ENCODE measurements at regions not wholly inside any gene's neighbourhood (a gene's known extent, or its start where the extent isn't known, plus 50 kb on each side); places are given as distances from the start of the nearest gene placed in this dataset.
"Not testable (repeated sequence)": the region's sequence is repeated elsewhere in the genome, so short reads cannot be mapped to it uniquely, and the experiment has no call there.

GRCh38 chr18:46215902-46216723, 111.9 kb downstream of the HAUS1 start:
- no peak overlapping the region for H3K4me3 ChIP-seq (ENCODE audit: low read depth, low read length)
- TF ChIP-seq CTCF (IDR thresholded peaks at IDR 0.05; ENCODE audit: borderline replicate concordance, insufficient read depth, low read depth, low read length) = no peak

DNA sequence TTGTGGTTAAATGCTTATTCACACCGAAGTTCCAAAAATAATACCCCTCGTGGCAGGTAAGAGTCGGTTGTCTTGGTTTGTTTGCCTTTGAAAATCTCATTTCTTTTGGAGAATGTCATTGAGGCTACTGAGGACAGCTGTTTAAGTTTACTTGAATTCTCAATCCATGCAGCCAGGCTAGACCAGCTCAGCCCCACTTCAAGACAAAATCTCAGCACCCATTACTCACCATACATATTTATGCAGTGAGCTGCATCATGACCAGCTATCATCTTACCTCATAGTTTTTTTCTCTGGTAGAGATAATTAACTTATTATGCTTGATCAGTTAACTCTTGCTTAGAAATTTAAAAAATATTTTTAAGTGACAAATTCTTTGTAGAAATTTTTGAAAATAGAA, 115.9 kb downstream of the HAUS1 start:
- TF ChIP-seq CTCF (IDR thresholded peaks at IDR 0.05; ENCODE audit: borderline replicate concordance, insufficient read depth, low read depth, low read length) = no peak
- no peak overlapping the region for H3K4me3 ChIP-seq (ENCODE audit: low read depth, low read length)

- no peak overlapping the region for H3K4me3 ChIP-seq (ENCODE audit: low read depth, low read length)
- no peak for TF ChIP-seq CTCF (IDR thresholded peaks at IDR 0.05; ENCODE audit: borderline replicate concordance, insufficient read depth, low read depth, low read length)
Measured at GRCh38 chr18:46222093-46222492, 117.9 kb downstream of the HAUS1 start.

DNA sequence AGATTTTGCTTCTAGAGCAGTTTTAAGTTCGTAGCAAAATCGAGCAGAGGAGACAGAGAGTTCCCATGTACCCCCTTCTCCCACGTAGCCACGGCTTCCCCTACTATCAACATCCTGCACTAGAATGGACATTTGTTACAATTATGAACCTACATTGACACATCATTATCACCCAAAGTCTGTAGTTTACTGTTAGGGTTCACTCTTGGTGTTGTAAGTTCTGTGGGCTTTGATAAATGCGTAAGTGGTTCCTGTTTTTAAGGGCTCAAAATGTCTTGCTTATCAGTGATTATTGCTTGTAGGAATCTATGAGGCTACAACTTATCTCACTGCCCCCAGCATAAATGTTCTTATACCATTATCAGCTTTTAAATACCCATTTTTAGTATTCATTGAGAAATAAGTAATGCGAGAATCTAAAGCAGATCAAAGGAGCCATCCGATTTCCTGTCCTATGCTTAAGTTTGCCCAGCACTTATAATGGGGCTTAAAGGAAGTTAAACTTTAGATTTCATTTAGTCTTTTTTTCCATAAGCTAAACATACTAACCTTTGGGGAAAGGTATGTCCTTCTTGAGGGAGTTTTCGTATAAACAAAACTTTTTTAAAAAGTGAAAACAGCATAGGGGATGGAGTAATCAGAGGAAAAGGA, 118.7 kb downstream of the HAUS1 start:
- TF ChIP-seq CTCF (IDR thresholded peaks at IDR 0.05; ENCODE audit: borderline replicate concordance, insufficient read depth, low read depth, low read length) = no peak

DNA sequence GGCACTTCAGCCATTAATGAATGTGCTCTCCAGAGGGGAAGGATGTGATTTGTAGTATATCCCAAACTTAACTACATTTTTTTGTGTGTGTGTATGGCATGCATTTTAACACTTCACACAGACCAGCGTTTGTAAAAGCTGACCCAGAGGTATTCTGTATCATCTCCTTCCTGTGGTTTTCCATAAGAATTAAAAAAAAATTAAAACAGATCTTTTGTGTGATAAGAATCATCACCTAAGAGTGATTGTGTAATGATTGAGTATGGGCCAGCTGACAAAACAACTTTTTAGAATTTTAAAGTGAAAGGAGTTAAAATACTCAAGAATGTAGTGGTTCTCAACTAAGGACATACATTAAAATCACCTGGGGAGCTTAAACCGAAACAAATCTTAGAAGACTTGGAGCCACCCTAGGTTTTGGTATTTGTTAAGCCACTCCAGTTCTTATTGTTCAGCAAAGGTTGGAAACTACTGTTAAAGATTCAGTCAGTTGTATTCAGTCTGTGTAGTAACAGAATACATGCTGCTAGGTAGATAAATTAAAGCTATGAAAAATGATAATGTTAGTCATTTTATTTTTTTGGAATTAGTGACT, 120.1 kb downstream of the HAUS1 start:
- TF ChIP-seq CTCF (IDR thresholded peaks at IDR 0.05; ENCODE audit: borderline replicate concordance, insufficient read depth, low read depth, low read length) = no peak

More for the DNA sequence above, 118.7 kb downstream of the HAUS1 start:
- no peak overlapping the region for H3K4me3 ChIP-seq (ENCODE audit: low read depth, low read length)

DNA sequence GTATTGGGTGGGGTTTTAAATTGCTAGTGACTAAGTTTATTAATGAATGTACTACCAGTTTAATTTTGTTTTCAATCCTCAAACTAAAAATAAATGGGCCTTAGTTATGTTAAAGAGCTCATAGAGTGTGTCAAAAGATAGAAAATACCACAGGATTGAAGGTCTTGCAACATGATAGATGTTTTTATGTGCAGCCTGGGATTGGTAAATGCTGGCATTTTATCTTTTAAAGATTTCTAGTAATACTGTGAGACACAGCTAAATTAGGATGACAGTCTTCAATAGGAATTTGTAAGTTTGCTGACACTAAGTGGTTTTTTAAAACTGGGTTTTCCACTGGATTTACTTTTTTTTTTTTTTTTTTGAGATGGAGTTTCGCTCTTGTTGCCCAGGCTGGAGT, 122.3 kb downstream of the HAUS1 start:
- no peak for TF ChIP-seq CTCF (IDR thresholded peaks at IDR 0.05; ENCODE audit: borderline replicate concordance, insufficient read depth, low read depth, low read length)
- H3K4me3 ChIP-seq (ENCODE audit: low read depth, low read length) = no peak overlapping the region

More for the DNA sequence above, 120.1 kb downstream of the HAUS1 start:
- no peak overlapping the region for H3K4me3 ChIP-seq (ENCODE audit: low read depth, low read length)

GRCh38 chr18:46229641-46230040, 125.5 kb downstream of the HAUS1 start:
- H3K4me3 ChIP-seq (ENCODE audit: low read depth, low read length) = not testable (repeated sequence)

All from GM12875 (cell line).